ENCODE measurements at regions not wholly inside any gene's neighbourhood (a gene's known extent, or its start where the extent isn't known, plus 50 kb on each side); places are given as distances from the start of the nearest gene placed in this dataset.

- no peaks in the 10 kb centered on the region for H3K36me3 ChIP-seq (ENCODE audit: control insufficient read depth in 2 of 2, insufficient read depth in 1 of 2, low read length in 2 of 2)
- no peak for TF ChIP-seq ZNF623 (tag by site-specific recombination; IDR thresholded peaks at IDR 0.05)
- no peak for TF ChIP-seq ZNF521 (tag by site-specific recombination; IDR thresholded peaks at IDR 0.05)
- TF ChIP-seq GLI2 (tag by site-specific recombination; IDR thresholded peaks at IDR 0.05; ENCODE audit: borderline replicate concordance, low read depth), result no peak
- TF ChIP-seq OSR2 (tag by site-specific recombination; IDR thresholded peaks at IDR 0.05), result no peak
- no peak for TF ChIP-seq ZNF350 (tag by site-specific recombination; IDR thresholded peaks at IDR 0.05)
- TF ChIP-seq, protein P1, sequence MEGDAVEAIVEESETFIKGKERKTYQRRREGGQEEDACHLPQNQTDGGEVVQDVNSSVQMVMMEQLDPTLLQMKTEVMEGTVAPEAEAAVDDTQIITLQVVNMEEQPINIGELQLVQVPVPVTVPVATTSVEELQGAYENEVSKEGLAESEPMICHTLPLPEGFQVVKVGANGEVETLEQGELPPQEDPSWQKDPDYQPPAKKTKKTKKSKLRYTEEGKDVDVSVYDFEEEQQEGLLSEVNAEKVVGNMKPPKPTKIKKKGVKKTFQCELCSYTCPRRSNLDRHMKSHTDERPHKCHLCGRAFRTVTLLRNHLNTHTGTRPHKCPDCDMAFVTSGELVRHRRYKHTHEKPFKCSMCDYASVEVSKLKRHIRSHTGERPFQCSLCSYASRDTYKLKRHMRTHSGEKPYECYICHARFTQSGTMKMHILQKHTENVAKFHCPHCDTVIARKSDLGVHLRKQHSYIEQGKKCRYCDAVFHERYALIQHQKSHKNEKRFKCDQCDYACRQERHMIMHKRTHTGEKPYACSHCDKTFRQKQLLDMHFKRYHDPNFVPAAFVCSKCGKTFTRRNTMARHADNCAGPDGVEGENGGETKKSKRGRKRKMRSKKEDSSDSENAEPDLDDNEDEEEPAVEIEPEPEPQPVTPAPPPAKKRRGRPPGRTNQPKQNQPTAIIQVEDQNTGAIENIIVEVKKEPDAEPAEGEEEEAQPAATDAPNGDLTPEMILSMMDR (tag by site-specific recombination; IDR thresholded peaks at IDR 0.05), result no peak
- TF ChIP-seq ZNF184 (tag by site-specific recombination; IDR thresholded peaks at IDR 0.05), result no peak
- TF ChIP-seq WT1 (tag by site-specific recombination; IDR thresholded peaks at IDR 0.05), result no peak
- TF ChIP-seq ZNF621 (tag by site-specific recombination; IDR thresholded peaks at IDR 0.05), result no peak
- TF ChIP-seq ZNF792 (tag by site-specific recombination; IDR thresholded peaks at IDR 0.05), result no peak
- no peak for TF ChIP-seq ZNF266 (tag by site-specific recombination; IDR thresholded peaks at IDR 0.05; ENCODE audit: low read depth)
- no peak for TF ChIP-seq ZNF112 (tag by site-specific recombination; IDR thresholded peaks at IDR 0.05)
- TF ChIP-seq, protein P2, sequence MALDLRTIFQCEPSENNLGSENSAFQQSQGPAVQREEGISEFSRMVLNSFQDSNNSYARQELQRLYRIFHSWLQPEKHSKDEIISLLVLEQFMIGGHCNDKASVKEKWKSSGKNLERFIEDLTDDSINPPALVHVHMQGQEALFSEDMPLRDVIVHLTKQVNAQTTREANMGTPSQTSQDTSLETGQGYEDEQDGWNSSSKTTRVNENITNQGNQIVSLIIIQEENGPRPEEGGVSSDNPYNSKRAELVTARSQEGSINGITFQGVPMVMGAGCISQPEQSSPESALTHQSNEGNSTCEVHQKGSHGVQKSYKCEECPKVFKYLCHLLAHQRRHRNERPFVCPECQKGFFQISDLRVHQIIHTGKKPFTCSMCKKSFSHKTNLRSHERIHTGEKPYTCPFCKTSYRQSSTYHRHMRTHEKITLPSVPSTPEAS (tag by site-specific recombination; IDR thresholded peaks at IDR 0.05), result no peak
- H3K4me1 ChIP-seq (ENCODE audit: control insufficient read depth, insufficient read depth, low read length), result peaks cover 3% of the 10 kb centered on the region; the same call in 1 of the 2 replicates
- ChIA-PET CTCF (interaction anchor here (0.7 kb wide), 1 partner anchor 10 kb away, joined by 3 read pairs; no protein-coding TSS in a partner anchor), POLR2A (no interaction called here)
- H3K4me3 ChIP-seq (ENCODE audit: low read depth, low read length), result no peak overlapping the region
- no peaks in the 10 kb centered on the region for H3K9me3 ChIP-seq (ENCODE audit: control insufficient read depth, insufficient read depth, low read depth, low read length)
- H3K27ac ChIP-seq (ENCODE audit: extremely low read depth, low read depth, low read length), result no peak overlapping the region
These were observed 59.9 kb upstream of the POU3F3 start for GRCh38 chr2:104793966-104794365.

DNA sequence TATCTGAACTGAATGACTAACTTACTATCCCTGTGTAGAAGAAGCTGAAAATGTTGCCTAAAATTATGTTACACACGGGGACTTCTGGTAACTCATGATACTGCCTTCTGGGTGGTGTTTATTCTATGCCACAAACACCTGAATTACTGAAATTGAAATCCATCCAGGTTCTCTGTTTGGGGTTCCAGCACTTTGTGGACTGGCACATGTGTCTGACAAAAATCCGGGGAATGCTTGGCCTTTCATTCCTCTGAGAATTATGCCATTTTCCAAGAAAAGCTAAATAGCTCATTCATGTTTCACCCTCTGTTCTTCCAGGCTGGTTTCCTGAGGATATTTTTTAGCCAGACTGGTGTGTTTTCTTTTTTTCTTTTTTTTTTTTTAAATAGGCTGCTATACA, 59.5 kb upstream of the POU3F3 start:
- POLR2A ChIA-PET, result no interaction called here

More for the DNA sequence above, 59.5 kb upstream of the POU3F3 start:
- H3K4me1 ChIP-seq (ENCODE audit: control insufficient read depth, insufficient read depth, low read length), result peaks cover 3% of the 10 kb centered on the region; the same call in 1 of the 2 replicates
- no peak overlapping the region for H3K27ac ChIP-seq (ENCODE audit: extremely low read depth, low read depth, low read length)
- no peak overlapping the region for H3K4me3 ChIP-seq (ENCODE audit: low read depth, low read length)
- CTCF ChIA-PET, result interaction anchor here (0.7 to 1.4 kb wide), 3 partner anchors 11 to 304 kb away, joined by 3 to 5 read pairs (median 3); no protein-coding TSS in a partner anchor
- no peaks in the 10 kb centered on the region for H3K9me3 ChIP-seq (ENCODE audit: control insufficient read depth, insufficient read depth, low read depth, low read length)
- H3K36me3 ChIP-seq (ENCODE audit: control insufficient read depth in 2 of 2, insufficient read depth in 1 of 2, low read length in 2 of 2), result no peaks in the 10 kb centered on the region
- TF ChIP-seq ZNF600 (tag by site-specific recombination; IDR thresholded peaks at IDR 0.05), result no peak
- TF ChIP-seq ZNF274 (IDR thresholded peaks at IDR 0.05; ENCODE audit: low read length), result no peak
- TF ChIP-seq ZNF274 (tag by site-specific recombination; IDR thresholded peaks at IDR 0.05; ENCODE audit: borderline replicate concordance), result no peak
- no peak for TF ChIP-seq ZNF837 (tag by site-specific recombination; IDR thresholded peaks at IDR 0.05)
- no peak for TF ChIP-seq FEZF1 (tag by site-specific recombination; IDR thresholded peaks at IDR 0.05)
- TF ChIP-seq ZFP3 (tag by site-specific recombination; IDR thresholded peaks at IDR 0.05; ENCODE audit: low read depth), result no peak
- TF ChIP-seq ZNF707 (tag by site-specific recombination; IDR thresholded peaks at IDR 0.05), result no peak
- TF ChIP-seq ZNF175 (tag by site-specific recombination; IDR thresholded peaks at IDR 0.05), result no peak
- no peak for TF ChIP-seq GLIS1 (tag by site-specific recombination; IDR thresholded peaks at IDR 0.05)
- TF ChIP-seq ATF2 (tag by site-specific recombination; IDR thresholded peaks at IDR 0.05; ENCODE audit: low read depth), result no peak
- TF ChIP-seq ZNF623 (tag by site-specific recombination; IDR thresholded peaks at IDR 0.05), result no peak
- TF ChIP-seq GFI1B (tag by site-specific recombination; IDR thresholded peaks at IDR 0.05), result no peak
- TF ChIP-seq SETDB1 (IDR thresholded peaks at IDR 0.05; ENCODE audit: insufficient read length, low read length), result no peak
- TF ChIP-seq HOXA7 (CRISPR knock-in tag; IDR thresholded peaks at IDR 0.05; ENCODE audit: borderline replicate concordance), result no peak
- no peak for TF ChIP-seq ZNF391 (tag by site-specific recombination; IDR thresholded peaks at IDR 0.05; ENCODE audit: borderline replicate concordance, low read depth)
- TF ChIP-seq, protein P3, sequence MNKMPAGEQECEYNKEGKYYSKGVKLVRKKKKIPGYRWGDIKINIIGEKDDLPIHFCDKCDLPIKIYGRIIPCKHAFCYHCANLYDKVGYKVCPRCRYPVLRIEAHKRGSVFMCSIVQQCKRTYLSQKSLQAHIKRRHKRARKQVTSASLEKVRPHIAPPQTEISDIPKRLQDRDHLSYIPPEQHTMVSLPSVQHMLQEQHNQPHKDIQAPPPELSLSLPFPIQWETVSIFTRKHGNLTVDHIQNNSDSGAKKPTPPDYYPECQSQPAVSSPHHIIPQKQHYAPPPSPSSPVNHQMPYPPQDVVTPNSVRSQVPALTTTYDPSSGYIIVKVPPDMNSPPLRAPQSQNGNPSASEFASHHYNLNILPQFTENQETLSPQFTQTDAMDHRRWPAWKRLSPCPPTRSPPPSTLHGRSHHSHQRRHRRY (tag by site-specific recombination; IDR thresholded peaks at IDR 0.05), result no peak
- no peak for TF ChIP-seq TSHZ1 (tag by site-specific recombination; IDR thresholded peaks at IDR 0.05; ENCODE audit: borderline replicate concordance)
